SK-N-MC (cell line): ENCODE measurements at regions not wholly inside any gene's neighbourhood (a gene's known extent, or its start where the extent isn't known, plus 50 kb on each side); places are given as distances from the start of the nearest gene placed in this dataset.

Experiments used
- DNase-seq: peaks from one replicate; pipeline ENCODE4 v3.0.0-alpha.2; 2011; ENCODE audit warnings: low read depth, low spot score
- H3K27ac ChIP-seq: fragments of 200-600 bp; sonication (generic); 2 replicates; pipeline ENCODE4 v1.5.1; 2016; ENCODE audit warnings: mixed run types
- H3K36me3 ChIP-seq: fragments of 200-600 bp; sonication (generic); 2 replicates; pipeline ENCODE4 v1.6.1; 2017; ENCODE audit warnings: antibody characterized with exemption, low read length, mixed read lengths; ENCODE audit not compliant: insufficient read depth
- H3K4me3 ChIP-seq: fragments of 200-600 bp; sonication (generic); 2 replicates; pipeline ENCODE4 v1.5.1; 2016
- H3K9ac ChIP-seq: fragments of 200-600 bp; sonication (generic); 2 replicates; pipeline ENCODE4 v1.8.0; 2017; ENCODE audit warnings: mixed run types, mixed read lengths; ENCODE audit not compliant: insufficient read length
- H3K9me3 ChIP-seq: fragments of 200-600 bp; sonication (generic); 2 replicates; pipeline ENCODE4 v1.6.1; 2017; ENCODE audit warnings: low read depth, mild to moderate bottlenecking, antibody characterized with exemption, low read length, moderate library complexity, mixed read lengths
- EZH2 ChIP-seq: fragments of 200-600 bp; sonication (generic); IDR thresholded peaks from one replicate; pipeline ENCODE4 v1.6.1; 2017; ENCODE audit warnings: antibody characterized with exemption
- FOXP2 ChIP-seq: optimal IDR thresholded peaks from 2 replicates; pipeline ENCODE3; 2011; ENCODE audit warnings: mild to moderate bottlenecking, moderate library complexity; ENCODE audit not compliant: insufficient read depth; ENCODE audit errors: extremely low read length, control extremely low read depth
- POLR2AphosphoS5 ChIP-seq: IDR thresholded peaks from 2 replicates; pipeline ENCODE4 v1.6.1; 2012; ENCODE audit warnings: mild to moderate bottlenecking, low read depth, low read length, borderline replicate concordance

GRCh38 chr11:37552284-37552683, 954.2 kb upstream of the RAG2 start:
- H3K27ac ChIP-seq = no peak overlapping the region
- no peak for DNase-seq
- H3K9ac ChIP-seq = no peak overlapping the region
- H3K36me3 ChIP-seq = no peaks in the 10 kb centered on the region
- no peak overlapping the region for H3K4me3 ChIP-seq
- H3K9me3 ChIP-seq = no peaks in the 10 kb centered on the region
- TF ChIP-seq FOXP2 = no peak

DNA sequence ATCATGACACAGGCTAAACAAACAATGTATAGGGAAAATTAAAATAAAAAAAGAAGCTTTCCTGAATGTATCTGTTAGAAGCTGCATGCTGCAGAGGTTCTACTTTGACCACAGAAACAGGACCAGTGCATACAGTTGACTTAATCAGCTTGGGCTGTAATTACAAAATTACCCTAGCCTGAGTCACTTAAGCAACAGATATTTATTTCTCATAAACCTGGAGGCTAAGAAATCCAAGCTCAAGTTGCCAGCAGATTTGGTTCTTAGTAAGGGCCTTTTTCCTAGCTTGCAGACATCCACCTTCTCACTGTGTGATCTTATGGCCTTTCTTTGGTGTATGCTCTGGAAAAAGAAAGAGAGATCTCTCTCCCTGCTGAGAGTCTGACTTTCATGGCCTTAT, 946.5 kb upstream of the RAG2 start:
- DNase-seq = no peak
- H3K27ac ChIP-seq = no peak overlapping the region
- no peak overlapping the region for H3K4me3 ChIP-seq
- no peaks in the 10 kb centered on the region for H3K9me3 ChIP-seq
- no peak for TF ChIP-seq POLR2AphosphoS5
- TF ChIP-seq FOXP2 = no peak
- TF ChIP-seq EZH2 = no peak
- no peaks in the 10 kb centered on the region for H3K36me3 ChIP-seq
- no peak overlapping the region for H3K9ac ChIP-seq

- no peaks in the 10 kb centered on the region for H3K36me3 ChIP-seq
- TF ChIP-seq EZH2 = no peak
- TF ChIP-seq FOXP2 = no peak
- no peak for TF ChIP-seq POLR2AphosphoS5
These were observed 935.8 kb upstream of the RAG2 start for GRCh38 chr11:37533830-37534229.

GRCh38 chr11:37533087-37533486, 935.1 kb upstream of the RAG2 start:
- no peak for TF ChIP-seq FOXP2
- TF ChIP-seq EZH2 = no peak
- no peak; the same call in 1 of the 2 replicates for TF ChIP-seq POLR2AphosphoS5

More at GRCh38 chr11:37533830-37534229, 935.8 kb upstream of the RAG2 start:
- Histone ChIP-seq H3K27ac (no peak overlapping the region), H3K9ac (no peak overlapping the region), H3K4me3 (no peak overlapping the region), H3K9me3 (no peaks in the 10 kb centered on the region; the same call in 1 of the 2 replicates)
- no peak for DNase-seq

GRCh38 chr11:37532271-37532670, 934.2 kb upstream of the RAG2 start:
- H3K36me3 ChIP-seq = no peaks in the 10 kb centered on the region
- TF ChIP-seq POLR2AphosphoS5 = no peak
- no peak for TF ChIP-seq EZH2
- no peak for TF ChIP-seq FOXP2
- H3K27ac ChIP-seq = no peak overlapping the region
- no peak overlapping the region for H3K9ac ChIP-seq
- H3K4me3 ChIP-seq = no peak overlapping the region
- no peaks in the 10 kb centered on the region; the same call in 1 of the 2 replicates for H3K9me3 ChIP-seq
- DNase-seq = no peak

More at GRCh38 chr11:37533087-37533486, 935.1 kb upstream of the RAG2 start:
- Histone ChIP-seq H3K36me3 (no peaks in the 10 kb centered on the region), H3K4me3 (no peak overlapping the region), H3K27ac (no peak overlapping the region), H3K9me3 (no peaks in the 10 kb centered on the region; the same call in 1 of the 2 replicates), H3K9ac (no peak overlapping the region)
- no peak for DNase-seq

- no peak for TF ChIP-seq EZH2
- no peak for TF ChIP-seq FOXP2
- TF ChIP-seq POLR2AphosphoS5 = no peak
- Histone ChIP-seq H3K4me3 (no peak overlapping the region), H3K9ac (no peak overlapping the region), H3K9me3 (peaks cover 4% of the 10 kb centered on the region; the same call in 1 of the 2 replicates), H3K27ac (no peak overlapping the region), H3K36me3 (no peaks in the 10 kb centered on the region)
- no peak for DNase-seq
These were observed 929.5 kb upstream of the RAG2 start for GRCh38 chr11:37527545-37527944.

- TF ChIP-seq FOXP2 (no peak), EZH2 (no peak), POLR2AphosphoS5 (no peak)
- Histone ChIP-seq H3K4me3 (no peak overlapping the region), H3K36me3 (no peaks in the 10 kb centered on the region), H3K27ac (no peak overlapping the region), H3K9me3 (peaks cover 7% of the 10 kb centered on the region; the same call in 1 of the 2 replicates), H3K9ac (no peak overlapping the region)
- DNase-seq = no peak
These were observed 927.3 kb upstream of the RAG2 start for GRCh38 chr11:37525336-37525735.

DNA sequence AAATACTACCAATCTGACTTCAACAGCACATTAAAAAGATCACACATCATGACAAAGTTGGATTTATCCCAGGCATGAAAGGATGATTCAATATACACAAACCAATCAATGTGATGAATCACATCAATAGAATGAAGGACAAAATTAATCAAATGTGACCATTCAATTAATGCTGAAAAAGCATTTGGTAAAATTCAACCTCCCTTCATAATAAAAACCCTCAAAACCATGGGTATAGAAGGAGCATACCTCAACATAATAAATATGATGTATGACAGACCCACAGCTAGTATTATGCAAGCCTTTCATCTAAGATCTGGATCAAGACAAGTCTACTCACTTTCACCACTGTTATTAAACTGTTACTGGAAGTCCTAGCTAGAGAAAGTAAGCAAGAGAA, 921.7 kb upstream of the RAG2 start:
- TF ChIP-seq FOXP2 (no peak), EZH2 (no peak), POLR2AphosphoS5 (no peak)
- DNase-seq = no peak
- no peak overlapping the region for H3K27ac ChIP-seq
- no peak overlapping the region for H3K4me3 ChIP-seq
- H3K36me3 ChIP-seq = no peaks in the 10 kb centered on the region
- H3K9ac ChIP-seq = no peak overlapping the region
- peaks cover 8% of the 10 kb centered on the region; the same call in 1 of the 2 replicates for H3K9me3 ChIP-seq

DNA sequence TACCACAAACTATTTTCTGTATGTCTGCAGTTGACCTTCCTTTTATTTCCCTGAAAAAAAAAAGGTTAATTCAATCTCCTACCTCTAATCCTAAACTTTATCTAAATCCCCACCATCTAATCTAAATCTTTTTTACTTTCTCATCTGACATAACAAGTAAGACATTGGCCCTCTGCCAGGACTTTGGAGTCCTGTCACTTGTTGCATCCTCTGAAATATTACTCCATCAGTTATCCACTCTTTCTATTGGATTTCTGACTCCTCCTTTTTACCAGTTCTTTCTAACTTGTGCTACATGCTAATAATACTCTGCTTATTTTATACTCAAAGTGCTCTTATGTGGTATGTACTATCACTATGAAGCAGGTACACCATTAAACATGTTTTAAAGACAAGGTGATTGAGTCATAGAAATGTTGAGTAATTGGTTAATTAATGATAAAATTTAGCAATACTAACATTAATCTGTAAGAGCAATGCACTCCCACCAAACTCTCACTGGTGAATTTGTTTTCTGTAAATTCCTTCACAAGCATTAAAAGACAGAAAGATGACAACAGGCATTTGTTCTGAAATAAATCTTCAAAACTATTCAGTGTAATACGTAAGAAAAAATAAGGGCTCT, 914.2 kb upstream of the RAG2 start:
- Histone ChIP-seq H3K9ac (no peak overlapping the region), H3K4me3 (no peak overlapping the region), H3K9me3 (0 out of 2 replicates have a peak, but pooled peaks cover 4% of the 10 kb centered on the region), H3K36me3 (no peaks in the 10 kb centered on the region), H3K27ac (no peak overlapping the region)
- DNase-seq = no peak
- TF ChIP-seq FOXP2 (no peak), POLR2AphosphoS5 (no peak), EZH2 (no peak)
